HEK293 (cell line): ENCODE measurements at regions not wholly inside any gene's neighbourhood (a gene's known extent, or its start where the extent isn't known, plus 50 kb on each side); places are given as distances from the start of the nearest gene placed in this dataset.

Experiments used
- HOXC10 ChIP-seq: sonication (generic); formaldehyde crosslinking; IDR thresholded peaks from 2 replicates; pipeline ENCODE4 v1.8.1; 2023; ENCODE audit warnings: mild to moderate bottlenecking, missing genetic modification reagents
- OSR2 ChIP-seq: fragments of 450-650 bp; formaldehyde crosslinking; IDR thresholded peaks from 2 replicates; pipeline ENCODE4 v1.5.1; 2016; ENCODE audit warnings: missing biosample characterization, missing genetic modification characterization
- ZBTB1 ChIP-seq: fragments of 450-650 bp; formaldehyde crosslinking; IDR thresholded peaks from 2 replicates; pipeline ENCODE4 v1.5.1; 2016; ENCODE audit warnings: missing biosample characterization, missing genetic modification characterization
- ZBTB21 ChIP-seq: fragments of 450-650 bp; formaldehyde crosslinking; IDR thresholded peaks from 2 replicates; pipeline ENCODE4 v1.5.1; 2017; ENCODE audit warnings: missing biosample characterization, missing genetic modification characterization
- ZNF521 ChIP-seq: fragments of 450-650 bp; formaldehyde crosslinking; IDR thresholded peaks from 2 replicates; pipeline ENCODE4 v1.5.1; 2017; ENCODE audit warnings: missing biosample characterization, mild to moderate bottlenecking, missing genetic modification characterization
- ZNF768 ChIP-seq: fragments of 450-650 bp; formaldehyde crosslinking; IDR thresholded peaks from 2 replicates; pipeline ENCODE4 v1.5.1; 2018; ENCODE audit warnings: missing biosample characterization, mild to moderate bottlenecking, missing genetic modification characterization
- ZSCAN23 ChIP-seq: fragments of 450-650 bp; formaldehyde crosslinking; IDR thresholded peaks from 2 replicates; pipeline ENCODE4 v1.5.1; 2016; ENCODE audit warnings: missing biosample characterization, missing genetic modification characterization
- TF ChIP-seq, protein P1 (sequence below): fragments of 450-650 bp; formaldehyde crosslinking; IDR thresholded peaks from 2 replicates; pipeline ENCODE4 v1.5.1; 2016; ENCODE audit warnings: missing biosample characterization, missing genetic modification characterization
- TF ChIP-seq, protein P2 (sequence below): fragments of 450-650 bp; formaldehyde crosslinking; IDR thresholded peaks from 2 replicates; pipeline ENCODE4 v1.5.1; 2016; ENCODE audit warnings: missing biosample characterization, missing genetic modification characterization, low read depth

DNA sequence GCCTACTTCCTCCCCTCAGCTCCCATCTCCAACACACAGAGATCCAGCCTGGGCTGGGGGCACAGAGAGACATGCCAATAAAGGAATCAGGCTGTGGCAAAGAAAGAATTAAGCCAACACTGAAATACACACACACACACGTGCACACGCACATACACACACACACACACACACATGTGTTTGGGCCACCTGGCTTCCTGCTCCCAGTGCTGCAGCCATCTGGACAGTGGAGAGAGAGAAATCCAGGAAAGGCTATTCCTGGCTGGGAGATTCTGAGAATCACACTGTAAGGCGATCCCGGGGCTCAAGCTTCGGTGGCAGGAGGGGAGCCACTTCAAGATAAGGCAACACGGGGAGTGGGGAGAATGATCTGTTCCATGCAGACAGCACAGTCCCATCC is 72.4 kb downstream of the NOG start:
- TF ChIP-seq, protein P1, sequence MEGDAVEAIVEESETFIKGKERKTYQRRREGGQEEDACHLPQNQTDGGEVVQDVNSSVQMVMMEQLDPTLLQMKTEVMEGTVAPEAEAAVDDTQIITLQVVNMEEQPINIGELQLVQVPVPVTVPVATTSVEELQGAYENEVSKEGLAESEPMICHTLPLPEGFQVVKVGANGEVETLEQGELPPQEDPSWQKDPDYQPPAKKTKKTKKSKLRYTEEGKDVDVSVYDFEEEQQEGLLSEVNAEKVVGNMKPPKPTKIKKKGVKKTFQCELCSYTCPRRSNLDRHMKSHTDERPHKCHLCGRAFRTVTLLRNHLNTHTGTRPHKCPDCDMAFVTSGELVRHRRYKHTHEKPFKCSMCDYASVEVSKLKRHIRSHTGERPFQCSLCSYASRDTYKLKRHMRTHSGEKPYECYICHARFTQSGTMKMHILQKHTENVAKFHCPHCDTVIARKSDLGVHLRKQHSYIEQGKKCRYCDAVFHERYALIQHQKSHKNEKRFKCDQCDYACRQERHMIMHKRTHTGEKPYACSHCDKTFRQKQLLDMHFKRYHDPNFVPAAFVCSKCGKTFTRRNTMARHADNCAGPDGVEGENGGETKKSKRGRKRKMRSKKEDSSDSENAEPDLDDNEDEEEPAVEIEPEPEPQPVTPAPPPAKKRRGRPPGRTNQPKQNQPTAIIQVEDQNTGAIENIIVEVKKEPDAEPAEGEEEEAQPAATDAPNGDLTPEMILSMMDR (tag by site-specific recombination) = no peak
- no peak for TF ChIP-seq ZSCAN23 (tag by site-specific recombination)
- TF ChIP-seq ZBTB21 = no peak
- TF ChIP-seq ZBTB1 = no peak
- no peak for TF ChIP-seq HOXC10 (CRISPR knock-in tag)
- TF ChIP-seq ZNF521 (tag by site-specific recombination) = no peak
- no peak for TF ChIP-seq OSR2 (tag by site-specific recombination)
- TF ChIP-seq, protein P2, sequence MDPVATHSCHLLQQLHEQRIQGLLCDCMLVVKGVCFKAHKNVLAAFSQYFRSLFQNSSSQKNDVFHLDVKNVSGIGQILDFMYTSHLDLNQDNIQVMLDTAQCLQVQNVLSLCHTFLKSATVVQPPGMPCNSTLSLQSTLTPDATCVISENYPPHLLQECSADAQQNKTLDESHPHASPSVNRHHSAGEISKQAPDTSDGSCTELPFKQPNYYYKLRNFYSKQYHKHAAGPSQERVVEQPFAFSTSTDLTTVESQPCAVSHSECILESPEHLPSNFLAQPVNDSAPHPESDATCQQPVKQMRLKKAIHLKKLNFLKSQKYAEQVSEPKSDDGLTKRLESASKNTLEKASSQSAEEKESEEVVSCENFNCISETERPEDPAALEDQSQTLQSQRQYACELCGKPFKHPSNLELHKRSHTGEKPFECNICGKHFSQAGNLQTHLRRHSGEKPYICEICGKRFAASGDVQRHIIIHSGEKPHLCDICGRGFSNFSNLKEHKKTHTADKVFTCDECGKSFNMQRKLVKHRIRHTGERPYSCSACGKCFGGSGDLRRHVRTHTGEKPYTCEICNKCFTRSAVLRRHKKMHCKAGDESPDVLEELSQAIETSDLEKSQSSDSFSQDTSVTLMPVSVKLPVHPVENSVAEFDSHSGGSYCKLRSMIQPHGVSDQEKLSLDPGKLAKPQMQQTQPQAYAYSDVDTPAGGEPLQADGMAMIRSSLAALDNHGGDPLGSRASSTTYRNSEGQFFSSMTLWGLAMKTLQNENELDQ (tag by site-specific recombination) = no peak
- TF ChIP-seq ZNF768 = no peak
